WTC11 (cell line): ENCODE measurements at regions not wholly inside any gene's neighbourhood (a gene's known extent, or its start where the extent isn't known, plus 50 kb on each side); places are given as distances from the start of the nearest gene placed in this dataset.

Source experiments
- ATAC-seq: fragments of 200-7000 bp; cut with Tn5 transposase; 2 replicates; pipeline ENCODE4 v1.10.0; 2021; ENCODE audit warnings: mild to moderate bottlenecking, moderate library complexity
- CTCF ChIA-PET: fragments of 300-600 bp; sonication (Branson Sonifier 250); formaldehyde crosslinking; loops from one replicate; lab custom pipeline; 2021; ENCODE audit warnings: antibody characterized with exemption; lab: Charles Lee
- POLR2A ChIA-PET: fragments of 350-600 bp; sonication (Branson Sonifier 250); formaldehyde crosslinking; loops from one replicate; lab custom pipeline; 2021; ENCODE audit warnings: antibody characterized with exemption; lab: Charles Lee
- DNase-seq: peaks from one replicate; pipeline ENCODE4 v3.0.0; 2021; ENCODE audit warnings: low spot score
- H3K27ac Mint-ChIP-seq: 2 replicates; pipeline ENCODE4 v1.8.0; 2021; ENCODE audit warnings: mixed read lengths
- H3K27me3 Mint-ChIP-seq: 2 replicates; pipeline ENCODE4 v1.8.0; 2021; ENCODE audit warnings: low read depth, mild to moderate bottlenecking, moderate library complexity, mixed read lengths
- H3K36me3 Mint-ChIP-seq: 2 replicates; pipeline ENCODE4 v1.8.0; 2021; ENCODE audit warnings: mixed read lengths
- H3K4me1 Mint-ChIP-seq: 2 replicates; pipeline ENCODE4 v1.8.0; 2022; ENCODE audit warnings: mixed read lengths
- H3K4me3 Mint-ChIP-seq: 2 replicates; pipeline ENCODE4 v1.8.0; 2021; ENCODE audit warnings: mild to moderate bottlenecking, moderate library complexity, mixed read lengths
- H3K9me3 Mint-ChIP-seq: 2 replicates; pipeline ENCODE4 v1.8.0; 2021; ENCODE audit warnings: mixed read lengths
- CREM ChIP-seq: sonication (generic); formaldehyde crosslinking; IDR thresholded peaks from 2 replicates; pipeline ENCODE4 v1.8.1; 2022; ENCODE audit warnings: mild to moderate bottlenecking, missing genetic modification reagents, moderate library complexity
- ETV6 ChIP-seq: sonication (generic); formaldehyde crosslinking; IDR thresholded peaks from 2 replicates; pipeline ENCODE4 v1.8.1; 2022; ENCODE audit warnings: mild to moderate bottlenecking, missing genetic modification reagents
- HMGA2 ChIP-seq: fragments of 250-450 bp; sonication (Bioruptor Pico); IDR thresholded peaks from 2 replicates; pipeline ENCODE4 v1.4.0; 2021; ENCODE audit warnings: mild to moderate bottlenecking, moderate library complexity
- JAZF1 ChIP-seq: fragments of 250-450 bp; sonication (Bioruptor Pico); IDR thresholded peaks from 2 replicates; pipeline ENCODE4 v1.9.0; 2021; ENCODE audit warnings: moderate library complexity, mild to moderate bottlenecking, inconsistent platforms
- NFATC4 ChIP-seq: fragments of 250-450 bp; sonication (Bioruptor Pico); IDR thresholded peaks from 2 replicates; pipeline ENCODE4 v1.9.0; 2021; ENCODE audit warnings: mild to moderate bottlenecking
- TCF7 ChIP-seq: sonication (generic); formaldehyde crosslinking; IDR thresholded peaks from 2 replicates; pipeline ENCODE4 v1.8.0; 2022; ENCODE audit warnings: mild to moderate bottlenecking, low read depth, missing genetic modification reagents, moderate library complexity
- ZNF232 ChIP-seq: sonication (generic); formaldehyde crosslinking; IDR thresholded peaks from 2 replicates; pipeline ENCODE4 v1.8.0; 2022; ENCODE audit warnings: mild to moderate bottlenecking, missing genetic modification reagents
- ZNF416 ChIP-seq: fragments of 250-450 bp; sonication (Bioruptor Pico); IDR thresholded peaks from 2 replicates; pipeline ENCODE4 v1.9.0; 2021; ENCODE audit warnings: mild to moderate bottlenecking, inconsistent platforms
- ZNF423 ChIP-seq: fragments of 250-450 bp; sonication (Bioruptor Pico); IDR thresholded peaks from 2 replicates; pipeline ENCODE4 v2.1.2; 2022; ENCODE audit warnings: mild to moderate bottlenecking, moderate library complexity
- TF ChIP-seq, protein P1 (sequence below): fragments of 250-450 bp; sonication (Bioruptor Pico); IDR thresholded peaks from 2 replicates; pipeline ENCODE4 v1.9.0; 2021; ENCODE audit warnings: mild to moderate bottlenecking, borderline replicate concordance
- TF ChIP-seq, protein P2 (sequence below): fragments of 250-450 bp; sonication (Bioruptor Pico); IDR thresholded peaks from 2 replicates; pipeline ENCODE4 v1.8.0; 2021; ENCODE audit warnings: mild to moderate bottlenecking
- TF ChIP-seq, protein P3 (sequence below): sonication (generic); formaldehyde crosslinking; IDR thresholded peaks from 2 replicates; pipeline ENCODE4 v1.8.0; 2023; ENCODE audit warnings: missing genetic modification reagents, mild to moderate bottlenecking, borderline replicate concordance
- TF ChIP-seq, protein P4 (sequence below): fragments of 250-450 bp; sonication (Bioruptor Pico); IDR thresholded peaks from 2 replicates; pipeline ENCODE4 v2.1.2; 2022; ENCODE audit warnings: mild to moderate bottlenecking, moderate library complexity
- TF ChIP-seq, protein P5 (sequence below): sonication (generic); formaldehyde crosslinking; IDR thresholded peaks from 2 replicates; pipeline ENCODE4 v1.8.1; 2022; ENCODE audit warnings: mild to moderate bottlenecking, missing genetic modification reagents, moderate library complexity, borderline replicate concordance
- TF ChIP-seq, protein P6 (sequence below): sonication (generic); formaldehyde crosslinking; IDR thresholded peaks from 2 replicates; pipeline ENCODE4 v1.8.1; 2023; ENCODE audit warnings: mild to moderate bottlenecking, missing genetic modification reagents, borderline replicate concordance

DNA sequence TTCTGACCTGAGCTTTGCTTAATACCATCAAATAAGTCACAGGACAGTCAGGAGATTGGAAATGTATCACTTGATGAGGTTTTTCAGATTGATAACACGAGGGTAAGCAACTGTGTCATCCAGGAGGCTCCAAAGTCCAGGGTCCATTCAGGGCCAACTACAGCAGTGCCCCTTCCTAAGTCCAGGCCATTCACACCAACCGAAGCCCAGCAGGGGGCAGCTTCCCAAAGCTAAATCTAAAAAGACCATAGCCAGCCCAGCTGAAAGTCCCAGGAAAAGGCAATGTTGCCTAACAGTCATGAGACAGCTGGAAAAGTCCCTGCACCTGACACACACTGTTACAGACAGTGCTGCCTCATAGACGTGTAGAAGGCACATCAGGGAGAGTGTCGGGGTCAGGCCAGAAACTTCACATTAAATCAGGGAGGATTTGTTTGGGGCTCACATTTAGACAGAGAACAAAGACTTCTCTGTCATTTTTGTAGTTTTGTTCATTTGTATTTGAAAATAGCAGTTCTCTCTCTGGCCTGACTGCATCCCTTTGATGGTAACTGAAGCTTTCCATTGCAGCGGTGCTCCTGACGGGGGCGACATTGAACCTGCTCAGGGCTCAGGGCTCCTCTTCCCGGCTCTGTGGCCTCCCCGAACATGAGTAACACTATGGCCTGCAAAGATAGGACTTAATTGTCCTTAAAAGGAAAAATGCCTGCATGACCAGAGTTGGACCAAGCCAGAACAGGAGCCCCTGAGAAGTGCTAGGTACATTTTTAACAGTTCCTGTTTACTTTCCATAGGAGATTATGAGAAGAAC is 200.4 kb downstream of the NRIP1 start:
- Mint-ChIP-seq H3K36me3 (peaks cover 20% of the 10 kb centered on the region), H3K9me3 (peaks cover 23% of the 10 kb centered on the region), H3K4me3 (no peak overlapping the region), H3K27ac (no peak overlapping the region), H3K27me3 (no peaks in the 10 kb centered on the region; the same call in none of the 2 replicates), H3K4me1 (peaks cover 26% of the 10 kb centered on the region)
- ChIA-PET CTCF (interaction anchor here (0.6 to 1.8 kb wide), 26 partner anchors 16 to 754 kb away, joined by 3 to 10 read pairs (median 3); partner anchors contain the start of genes HSPA13 and NRIP1), POLR2A (no interaction called here)
- ATAC-seq (peak; percentile 99), DNase-seq (peak; percentile 77)
- TF ChIP-seq, protein P1, sequence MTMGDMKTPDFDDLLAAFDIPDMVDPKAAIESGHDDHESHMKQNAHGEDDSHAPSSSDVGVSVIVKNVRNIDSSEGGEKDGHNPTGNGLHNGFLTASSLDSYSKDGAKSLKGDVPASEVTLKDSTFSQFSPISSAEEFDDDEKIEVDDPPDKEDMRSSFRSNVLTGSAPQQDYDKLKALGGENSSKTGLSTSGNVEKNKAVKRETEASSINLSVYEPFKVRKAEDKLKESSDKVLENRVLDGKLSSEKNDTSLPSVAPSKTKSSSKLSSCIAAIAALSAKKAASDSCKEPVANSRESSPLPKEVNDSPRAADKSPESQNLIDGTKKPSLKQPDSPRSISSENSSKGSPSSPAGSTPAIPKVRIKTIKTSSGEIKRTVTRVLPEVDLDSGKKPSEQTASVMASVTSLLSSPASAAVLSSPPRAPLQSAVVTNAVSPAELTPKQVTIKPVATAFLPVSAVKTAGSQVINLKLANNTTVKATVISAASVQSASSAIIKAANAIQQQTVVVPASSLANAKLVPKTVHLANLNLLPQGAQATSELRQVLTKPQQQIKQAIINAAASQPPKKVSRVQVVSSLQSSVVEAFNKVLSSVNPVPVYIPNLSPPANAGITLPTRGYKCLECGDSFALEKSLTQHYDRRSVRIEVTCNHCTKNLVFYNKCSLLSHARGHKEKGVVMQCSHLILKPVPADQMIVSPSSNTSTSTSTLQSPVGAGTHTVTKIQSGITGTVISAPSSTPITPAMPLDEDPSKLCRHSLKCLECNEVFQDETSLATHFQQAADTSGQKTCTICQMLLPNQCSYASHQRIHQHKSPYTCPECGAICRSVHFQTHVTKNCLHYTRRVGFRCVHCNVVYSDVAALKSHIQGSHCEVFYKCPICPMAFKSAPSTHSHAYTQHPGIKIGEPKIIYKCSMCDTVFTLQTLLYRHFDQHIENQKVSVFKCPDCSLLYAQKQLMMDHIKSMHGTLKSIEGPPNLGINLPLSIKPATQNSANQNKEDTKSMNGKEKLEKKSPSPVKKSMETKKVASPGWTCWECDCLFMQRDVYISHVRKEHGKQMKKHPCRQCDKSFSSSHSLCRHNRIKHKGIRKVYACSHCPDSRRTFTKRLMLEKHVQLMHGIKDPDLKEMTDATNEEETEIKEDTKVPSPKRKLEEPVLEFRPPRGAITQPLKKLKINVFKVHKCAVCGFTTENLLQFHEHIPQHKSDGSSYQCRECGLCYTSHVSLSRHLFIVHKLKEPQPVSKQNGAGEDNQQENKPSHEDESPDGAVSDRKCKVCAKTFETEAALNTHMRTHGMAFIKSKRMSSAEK (CRISPR knock-in tag), result no peak
- TF ChIP-seq, protein P2, sequence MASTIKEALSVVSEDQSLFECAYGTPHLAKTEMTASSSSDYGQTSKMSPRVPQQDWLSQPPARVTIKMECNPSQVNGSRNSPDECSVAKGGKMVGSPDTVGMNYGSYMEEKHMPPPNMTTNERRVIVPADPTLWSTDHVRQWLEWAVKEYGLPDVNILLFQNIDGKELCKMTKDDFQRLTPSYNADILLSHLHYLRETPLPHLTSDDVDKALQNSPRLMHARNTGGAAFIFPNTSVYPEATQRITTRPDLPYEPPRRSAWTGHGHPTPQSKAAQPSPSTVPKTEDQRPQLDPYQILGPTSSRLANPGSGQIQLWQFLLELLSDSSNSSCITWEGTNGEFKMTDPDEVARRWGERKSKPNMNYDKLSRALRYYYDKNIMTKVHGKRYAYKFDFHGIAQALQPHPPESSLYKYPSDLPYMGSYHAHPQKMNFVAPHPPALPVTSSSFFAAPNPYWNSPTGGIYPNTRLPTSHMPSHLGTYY (CRISPR knock-in tag), result no peak
- TF ChIP-seq, protein P3, sequence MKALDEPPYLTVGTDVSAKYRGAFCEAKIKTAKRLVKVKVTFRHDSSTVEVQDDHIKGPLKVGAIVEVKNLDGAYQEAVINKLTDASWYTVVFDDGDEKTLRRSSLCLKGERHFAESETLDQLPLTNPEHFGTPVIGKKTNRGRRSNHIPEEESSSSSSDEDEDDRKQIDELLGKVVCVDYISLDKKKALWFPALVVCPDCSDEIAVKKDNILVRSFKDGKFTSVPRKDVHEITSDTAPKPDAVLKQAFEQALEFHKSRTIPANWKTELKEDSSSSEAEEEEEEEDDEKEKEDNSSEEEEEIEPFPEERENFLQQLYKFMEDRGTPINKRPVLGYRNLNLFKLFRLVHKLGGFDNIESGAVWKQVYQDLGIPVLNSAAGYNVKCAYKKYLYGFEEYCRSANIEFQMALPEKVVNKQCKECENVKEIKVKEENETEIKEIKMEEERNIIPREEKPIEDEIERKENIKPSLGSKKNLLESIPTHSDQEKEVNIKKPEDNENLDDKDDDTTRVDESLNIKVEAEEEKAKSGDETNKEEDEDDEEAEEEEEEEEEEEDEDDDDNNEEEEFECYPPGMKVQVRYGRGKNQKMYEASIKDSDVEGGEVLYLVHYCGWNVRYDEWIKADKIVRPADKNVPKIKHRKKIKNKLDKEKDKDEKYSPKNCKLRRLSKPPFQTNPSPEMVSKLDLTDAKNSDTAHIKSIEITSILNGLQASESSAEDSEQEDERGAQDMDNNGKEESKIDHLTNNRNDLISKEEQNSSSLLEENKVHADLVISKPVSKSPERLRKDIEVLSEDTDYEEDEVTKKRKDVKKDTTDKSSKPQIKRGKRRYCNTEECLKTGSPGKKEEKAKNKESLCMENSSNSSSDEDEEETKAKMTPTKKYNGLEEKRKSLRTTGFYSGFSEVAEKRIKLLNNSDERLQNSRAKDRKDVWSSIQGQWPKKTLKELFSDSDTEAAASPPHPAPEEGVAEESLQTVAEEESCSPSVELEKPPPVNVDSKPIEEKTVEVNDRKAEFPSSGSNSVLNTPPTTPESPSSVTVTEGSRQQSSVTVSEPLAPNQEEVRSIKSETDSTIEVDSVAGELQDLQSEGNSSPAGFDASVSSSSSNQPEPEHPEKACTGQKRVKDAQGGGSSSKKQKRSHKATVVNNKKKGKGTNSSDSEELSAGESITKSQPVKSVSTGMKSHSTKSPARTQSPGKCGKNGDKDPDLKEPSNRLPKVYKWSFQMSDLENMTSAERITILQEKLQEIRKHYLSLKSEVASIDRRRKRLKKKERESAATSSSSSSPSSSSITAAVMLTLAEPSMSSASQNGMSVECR (CRISPR knock-in tag), result no peak
- TF ChIP-seq, protein P4, sequence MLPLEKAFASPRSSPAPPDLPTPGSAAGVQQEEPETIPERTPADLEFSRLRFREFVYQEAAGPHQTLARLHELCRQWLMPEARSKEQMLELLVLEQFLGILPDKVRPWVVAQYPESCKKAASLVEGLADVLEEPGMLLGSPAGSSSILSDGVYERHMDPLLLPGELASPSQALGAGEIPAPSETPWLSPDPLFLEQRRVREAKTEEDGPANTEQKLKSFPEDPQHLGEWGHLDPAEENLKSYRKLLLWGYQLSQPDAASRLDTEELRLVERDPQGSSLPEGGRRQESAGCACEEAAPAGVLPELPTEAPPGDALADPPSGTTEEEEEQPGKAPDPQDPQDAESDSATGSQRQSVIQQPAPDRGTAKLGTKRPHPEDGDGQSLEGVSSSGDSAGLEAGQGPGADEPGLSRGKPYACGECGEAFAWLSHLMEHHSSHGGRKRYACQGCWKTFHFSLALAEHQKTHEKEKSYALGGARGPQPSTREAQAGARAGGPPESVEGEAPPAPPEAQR (CRISPR knock-in tag), result no peak
- TF ChIP-seq ETV6 (CRISPR knock-in tag) (no peak), CREM (CRISPR knock-in tag) (no peak), NFATC4 (CRISPR knock-in tag) (no peak), ZNF416 (CRISPR knock-in tag) (no peak), ZNF423 (CRISPR knock-in tag) (no peak), ZNF232 (no peak), TCF7 (CRISPR knock-in tag) (no peak), HMGA2 (CRISPR knock-in tag) (no peak), JAZF1 (CRISPR knock-in tag) (no peak)
- TF ChIP-seq, protein P5, sequence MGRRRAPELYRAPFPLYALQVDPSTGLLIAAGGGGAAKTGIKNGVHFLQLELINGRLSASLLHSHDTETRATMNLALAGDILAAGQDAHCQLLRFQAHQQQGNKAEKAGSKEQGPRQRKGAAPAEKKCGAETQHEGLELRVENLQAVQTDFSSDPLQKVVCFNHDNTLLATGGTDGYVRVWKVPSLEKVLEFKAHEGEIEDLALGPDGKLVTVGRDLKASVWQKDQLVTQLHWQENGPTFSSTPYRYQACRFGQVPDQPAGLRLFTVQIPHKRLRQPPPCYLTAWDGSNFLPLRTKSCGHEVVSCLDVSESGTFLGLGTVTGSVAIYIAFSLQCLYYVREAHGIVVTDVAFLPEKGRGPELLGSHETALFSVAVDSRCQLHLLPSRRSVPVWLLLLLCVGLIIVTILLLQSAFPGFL, result no peak
- TF ChIP-seq, protein P6, sequence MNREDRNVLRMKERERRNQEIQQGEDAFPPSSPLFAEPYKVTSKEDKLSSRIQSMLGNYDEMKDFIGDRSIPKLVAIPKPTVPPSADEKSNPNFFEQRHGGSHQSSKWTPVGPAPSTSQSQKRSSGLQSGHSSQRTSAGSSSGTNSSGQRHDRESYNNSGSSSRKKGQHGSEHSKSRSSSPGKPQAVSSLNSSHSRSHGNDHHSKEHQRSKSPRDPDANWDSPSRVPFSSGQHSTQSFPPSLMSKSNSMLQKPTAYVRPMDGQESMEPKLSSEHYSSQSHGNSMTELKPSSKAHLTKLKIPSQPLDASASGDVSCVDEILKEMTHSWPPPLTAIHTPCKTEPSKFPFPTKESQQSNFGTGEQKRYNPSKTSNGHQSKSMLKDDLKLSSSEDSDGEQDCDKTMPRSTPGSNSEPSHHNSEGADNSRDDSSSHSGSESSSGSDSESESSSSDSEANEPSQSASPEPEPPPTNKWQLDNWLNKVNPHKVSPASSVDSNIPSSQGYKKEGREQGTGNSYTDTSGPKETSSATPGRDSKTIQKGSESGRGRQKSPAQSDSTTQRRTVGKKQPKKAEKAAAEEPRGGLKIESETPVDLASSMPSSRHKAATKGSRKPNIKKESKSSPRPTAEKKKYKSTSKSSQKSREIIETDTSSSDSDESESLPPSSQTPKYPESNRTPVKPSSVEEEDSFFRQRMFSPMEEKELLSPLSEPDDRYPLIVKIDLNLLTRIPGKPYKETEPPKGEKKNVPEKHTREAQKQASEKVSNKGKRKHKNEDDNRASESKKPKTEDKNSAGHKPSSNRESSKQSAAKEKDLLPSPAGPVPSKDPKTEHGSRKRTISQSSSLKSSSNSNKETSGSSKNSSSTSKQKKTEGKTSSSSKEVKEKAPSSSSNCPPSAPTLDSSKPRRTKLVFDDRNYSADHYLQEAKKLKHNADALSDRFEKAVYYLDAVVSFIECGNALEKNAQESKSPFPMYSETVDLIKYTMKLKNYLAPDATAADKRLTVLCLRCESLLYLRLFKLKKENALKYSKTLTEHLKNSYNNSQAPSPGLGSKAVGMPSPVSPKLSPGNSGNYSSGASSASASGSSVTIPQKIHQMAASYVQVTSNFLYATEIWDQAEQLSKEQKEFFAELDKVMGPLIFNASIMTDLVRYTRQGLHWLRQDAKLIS (CRISPR knock-in tag), result no peak
